ENCODE measurements at regions not wholly inside any gene's neighbourhood (a gene's known extent, or its start where the extent isn't known, plus 50 kb on each side); places are given as distances from the start of the nearest gene placed in this dataset.

- no peak for TF ChIP-seq CTCF (IDR thresholded peaks at IDR 0.05)
- TF ChIP-seq EZH2 (IDR thresholded peaks at IDR 0.05; ENCODE audit: borderline replicate concordance, insufficient read depth, low read depth, low read length, poor library complexity, severe bottlenecking): no peak
Observed at GRCh38 chr16:25523183-25523582, 168.6 kb upstream of the HS3ST4 start.
